HCT116 (cell line): ENCODE measurements at regions not wholly inside any gene's neighbourhood (a gene's known extent, or its start where the extent isn't known, plus 50 kb on each side); places are given as distances from the start of the nearest gene placed in this dataset.

Source experiments
- ATAC-seq: fragments of 200-7000 bp; cut with Tn5 transposase; 2 replicates; pipeline ENCODE4 v1.9.1; 2020; ENCODE audit warnings: mild to moderate bottlenecking, moderate library complexity
- BruUV-seq: library from RNA; stranded (reverse); fragments of 400-500 nt; replicated peaks from 2 replicates; lab custom pipeline; 2021; lab: Mats Ljungman, UMichigan
- CTCF ChIA-PET: fragments of 300-600 bp; sonication (Branson Sonifier 250); formaldehyde crosslinking; loops from one replicate; lab custom pipeline; 2021; ENCODE audit warnings: antibody characterized with exemption; lab: Charles Lee
- POLR2A ChIA-PET: fragments of 300-600, 350-600 bp; sonication (Branson Sonifier 250); formaldehyde crosslinking; loops from one replicate; lab custom pipeline; 2021; ENCODE audit warnings: antibody characterized with exemption; lab: Charles Lee
- RAD21 ChIA-PET, 2 experiments: fragments of 300-600 bp; sonication (Branson Sonifier 250); formaldehyde crosslinking; loops; one replicate each; lab custom pipeline; 2023; ENCODE audit warnings: low total read pairs in 2 of 2; ENCODE audit not compliant: uncharacterized antibody in 2 of 2, unreplicated experiment in 2 of 2, low non-redundant PET in 1 of 2; lab: Charles Lee
- DNase-seq: peaks from one replicate; pipeline ENCODE4 v3.0.0-alpha.2; 2010; ENCODE audit warnings: low read depth, low spot score
- H2AFZ ChIP-seq: fragments of 200-600 bp; shearing (Covaris generic), sonication (generic); 2 replicates; pipeline ENCODE4 v1.6.1; 2017; ENCODE audit warnings: low read depth, mixed run types, mixed read lengths, antibody characterized with exemption, low read length; ENCODE audit not compliant: poor library complexity, severe bottlenecking
- H3K27ac ChIP-seq: 2 replicates; pipeline ENCODE4 v1.5.1; 2012; ENCODE audit warnings: low read depth, low read length
- H3K27me3 ChIP-seq: fragments of 200-600 bp; sonication (generic); 2 replicates; pipeline ENCODE4 v1.6.1; 2016; ENCODE audit warnings: mixed run types, low read length, mixed read lengths; ENCODE audit not compliant: insufficient read depth
- H3K36me3 ChIP-seq, 2 experiments: fragments of 200-500 bp in 1 of 2; fragments of 200-600 bp in 1 of 2; sonication (Bioruptor generic) in 1 of 2; sonication (generic) in 1 of 2; 2 replicates each; pipeline versions ENCODE4 v1.5.1 to v1.6.1; 2014 to 2016; ENCODE audit warnings: low read length in 2 of 2, inconsistent platforms in 1 of 2, mixed read lengths in 1 of 2, mixed run types in 1 of 2; ENCODE audit not compliant: insufficient read depth in 2 of 2, control insufficient read depth in 1 of 2
- H3K4me1 ChIP-seq, 2 experiments: fragments of 200-600 bp in 1 of 2; sonication (generic) in 1 of 2; 2 replicates each; pipeline versions ENCODE4 v1.5.1 to v1.6.1; 2012 to 2017; ENCODE audit warnings: low read length in 2 of 2, inconsistent platforms in 1 of 2, mild to moderate bottlenecking in 1 of 2, mixed read lengths in 1 of 2, mixed run types in 1 of 2, moderate library complexity in 1 of 2; ENCODE audit not compliant: insufficient read depth in 2 of 2, control insufficient read depth in 1 of 2
- H3K4me2 ChIP-seq: fragments of 200-600 bp; sonication (generic); 2 replicates; pipeline ENCODE4 v1.6.1; 2017; ENCODE audit warnings: mixed run types, low read length, mixed read lengths
- H3K4me3 ChIP-seq, 2 experiments: fragments of 200-600 bp in 1 of 2; sonication (generic) in 1 of 2; replicated peaks in 1 of 2; 2 replicates each; pipeline ENCODE4 v1.5.1; 2011 to 2016; ENCODE audit warnings: low read length in 2 of 2, control low read depth in 1 of 2, low read depth in 1 of 2, mild to moderate bottlenecking in 1 of 2, mixed read lengths in 1 of 2, mixed run types in 1 of 2
- H3K79me2 ChIP-seq: fragments of 200-600 bp; sonication (generic); 2 replicates; pipeline ENCODE4 v1.6.1; 2017; ENCODE audit warnings: mild to moderate bottlenecking, mixed run types, low read length, moderate library complexity, mixed read lengths; ENCODE audit not compliant: insufficient read depth
- H3K9ac ChIP-seq: fragments of 200-600 bp; sonication (generic); 2 replicates; pipeline ENCODE4 v1.6.1; 2016; ENCODE audit warnings: low read length, mixed read lengths
- H3K9me2 ChIP-seq: fragments of 200-600 bp; sonication (generic), shearing (Covaris generic); 2 replicates; pipeline ENCODE4 v1.6.1; 2017; ENCODE audit warnings: mixed run types, mild to moderate bottlenecking, moderate library complexity; ENCODE audit not compliant: insufficient read depth
- H3K9me3 ChIP-seq, 2 experiments: fragments of 200-500 bp in 1 of 2; fragments of 200-600 bp in 1 of 2; sonication (Bioruptor generic) in 1 of 2; sonication (generic) in 1 of 2; 2 replicates each; pipeline ENCODE4 v1.6.1; 2014 to 2017; ENCODE audit warnings: low read length in 2 of 2, mixed read lengths in 2 of 2, inconsistent platforms in 1 of 2, low read depth in 1 of 2, mild to moderate bottlenecking in 1 of 2, mixed run types in 1 of 2, moderate library complexity in 1 of 2; ENCODE audit not compliant: control insufficient read depth in 1 of 2, insufficient read depth in 1 of 2
- H4K20me1 ChIP-seq: fragments of 200-600 bp; sonication (generic), shearing (Covaris generic); 2 replicates; pipeline ENCODE4 v1.6.1; 2017; ENCODE audit warnings: mixed run types, mild to moderate bottlenecking, moderate library complexity; ENCODE audit not compliant: insufficient read depth
- CBX3 ChIP-seq: IDR thresholded peaks from 2 replicates; pipeline ENCODE4 v1.6.1; 2012; ENCODE audit warnings: low read depth
- CEBPB ChIP-seq: IDR thresholded peaks from 2 replicates; pipeline ENCODE4 v1.6.1; 2012; ENCODE audit warnings: low read depth
- CTCF ChIP-seq, 3 experiments: fragments of 200-600 bp in 1 of 3; sonication (generic) in 1 of 3; IDR thresholded peaks in 2 of 3; conservative IDR thresholded peaks in 1 of 3; 2 replicates each; pipeline ENCODE4 v1.5.1; 2012 to 2017; ENCODE audit warnings: low read depth in 2 of 3, low read length in 2 of 3, antibody characterized with exemption in 1 of 3, borderline replicate concordance in 1 of 3, control low read depth in 1 of 3, mild to moderate bottlenecking in 1 of 3, mixed read lengths in 1 of 3, mixed run types in 1 of 3, moderate library complexity in 1 of 3; ENCODE audit not compliant: insufficient read depth in 1 of 3
- EGR1 ChIP-seq: IDR thresholded peaks from 2 replicates; pipeline ENCODE4 v1.6.1; 2012; ENCODE audit warnings: low read depth
- ELF1 ChIP-seq: IDR thresholded peaks from 2 replicates; pipeline ENCODE4 v1.6.1; 2012; ENCODE audit warnings: low read depth, borderline replicate concordance
- EZH2 ChIP-seq: fragments of 200-600 bp; sonication (generic); IDR thresholded peaks from 2 replicates; pipeline ENCODE4 v1.6.1; 2017; ENCODE audit warnings: antibody characterized with exemption, mixed run types
- FOSL1 ChIP-seq: IDR thresholded peaks from 2 replicates; pipeline ENCODE4 v1.6.1; 2012; ENCODE audit warnings: low read depth
- POLR2A ChIP-seq: IDR thresholded peaks from 2 replicates; pipeline ENCODE4 v1.7.0; 2011; ENCODE audit warnings: borderline replicate concordance; ENCODE audit not compliant: insufficient read depth, insufficient read length; ENCODE audit errors: extremely low read depth
- REST ChIP-seq: IDR thresholded peaks from 2 replicates; pipeline ENCODE4 v1.6.1; 2012; ENCODE audit warnings: low read depth
- SRF ChIP-seq: IDR thresholded peaks from 2 replicates; pipeline ENCODE4 v1.6.1; 2012; ENCODE audit warnings: low read depth
- TCF7L2 ChIP-seq: IDR thresholded peaks from 2 replicates; pipeline ENCODE4 v1.7.0; 2011; ENCODE audit warnings: borderline replicate concordance, inconsistent platforms; ENCODE audit not compliant: insufficient read depth, insufficient read length; ENCODE audit errors: extremely low read depth
- YY1 ChIP-seq: IDR thresholded peaks from 2 replicates; pipeline ENCODE4 v1.6.1; 2011; ENCODE audit warnings: low read length, low read depth, moderate library complexity, mild to moderate bottlenecking; ENCODE audit not compliant: insufficient replicate concordance; ENCODE audit errors: extremely low read depth
- ZBTB33 ChIP-seq: IDR thresholded peaks from 2 replicates; pipeline ENCODE4 v1.6.1; 2011; ENCODE audit warnings: mild to moderate bottlenecking, low read length, moderate library complexity; ENCODE audit not compliant: insufficient replicate concordance; ENCODE audit errors: extremely low read depth
- ZFX ChIP-seq: fragments of 450-650 bp; IDR thresholded peaks from 2 replicates; pipeline ENCODE4 v1.6.1; 2017
- intact Hi-C: fragments of 100-400 bp; cut with micrococcal nuclease; formaldehyde crosslinking; loops from 2 replicates; pipeline ENCODE4 v1.10.0; 2022
- TF ChIP-seq, protein P1 (sequence below): IDR thresholded peaks from 2 replicates; pipeline ENCODE4 v1.6.1; 2012

DNA sequence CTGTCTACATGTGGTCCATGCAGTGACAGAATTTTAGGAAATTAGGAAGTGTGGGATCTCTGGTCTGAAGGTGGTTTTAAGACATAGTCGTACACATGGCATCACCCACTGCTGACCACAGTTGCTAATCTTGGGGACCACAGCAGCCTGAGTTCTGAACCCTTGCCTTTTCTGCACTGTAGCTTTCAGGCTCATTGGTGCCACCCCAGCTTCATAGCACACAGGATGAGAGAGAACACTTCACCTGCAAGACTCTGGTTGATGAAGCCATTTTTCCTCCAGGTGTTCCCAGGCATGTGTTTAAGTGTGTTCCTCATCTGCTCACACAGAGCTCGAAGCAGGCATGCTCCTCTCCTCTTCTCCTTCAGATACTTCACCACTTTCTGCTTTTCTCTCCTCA is 68.2 kb upstream of the S1PR3 start (continued):
- TF ChIP-seq CEBPB (no peak), FOSL1 (no peak)

- Histone ChIP-seq H3K4me2 (no peak overlapping the region), H3K36me3 (no peaks in the 10 kb centered on the region), H3K9ac (no peak overlapping the region), H3K4me3 (no peak overlapping the region), H3K9me3 (peaks cover 0 to 2% of the 10 kb centered on the region in 2 experiments; a peak in 1 of 4 replicates), H2AFZ (no peak overlapping the region), H3K9me2 (no peaks in the 10 kb centered on the region), H3K79me2 (no peaks in the 10 kb centered on the region), H3K4me1 (no peaks in the 10 kb centered on the region), H4K20me1 (no peaks in the 10 kb centered on the region), H3K27me3 (no peaks in the 10 kb centered on the region), H3K27ac (no peak overlapping the region)
- intact Hi-C loops: no loop called here
- CTCF ChIA-PET: no interaction called here
- POLR2A ChIA-PET: no interaction called here
- DNase-seq (no peak), ATAC-seq (no peak)
- no TSS peak for BruUV-seq
- TF ChIP-seq ZBTB33: no peak
- TF ChIP-seq EZH2: no peak
- TF ChIP-seq CTCF (IDR thresholded peaks at IDR 0.05 in 2 of 3, conservative IDR thresholded peaks at IDR 0.05 in 1 of 3; ENCODE audit: borderline replicate concordance in 1 of 3, insufficient read depth in 1 of 3, low read depth in 2 of 3, low read length in 2 of 3): no peak
- no peak for TF ChIP-seq CBX3
- TF ChIP-seq POLR2A: no peak
- TF ChIP-seq ELF1: no peak
- TF ChIP-seq SRF: no peak
- no peak for TF ChIP-seq YY1
- no peak for TF ChIP-seq ZFX
- TF ChIP-seq REST: no peak
- TF ChIP-seq TCF7L2: no peak
- TF ChIP-seq, protein P1, sequence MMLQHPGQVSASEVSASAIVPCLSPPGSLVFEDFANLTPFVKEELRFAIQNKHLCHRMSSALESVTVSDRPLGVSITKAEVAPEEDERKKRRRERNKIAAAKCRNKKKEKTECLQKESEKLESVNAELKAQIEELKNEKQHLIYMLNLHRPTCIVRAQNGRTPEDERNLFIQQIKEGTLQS: no peak
- TF ChIP-seq CEBPB: no peak
- TF ChIP-seq FOSL1: no peak
- TF ChIP-seq EGR1: no peak
- RAD21 ChIA-PET: no interaction called here
Measured at GRCh38 chr9:88923653-88924288, 67.5 kb upstream of the S1PR3 start.
